ENCODE measurements at regions not wholly inside any gene's neighbourhood (a gene's known extent, or its start where the extent isn't known, plus 50 kb on each side); places are given as distances from the start of the nearest gene placed in this dataset.

DNA sequence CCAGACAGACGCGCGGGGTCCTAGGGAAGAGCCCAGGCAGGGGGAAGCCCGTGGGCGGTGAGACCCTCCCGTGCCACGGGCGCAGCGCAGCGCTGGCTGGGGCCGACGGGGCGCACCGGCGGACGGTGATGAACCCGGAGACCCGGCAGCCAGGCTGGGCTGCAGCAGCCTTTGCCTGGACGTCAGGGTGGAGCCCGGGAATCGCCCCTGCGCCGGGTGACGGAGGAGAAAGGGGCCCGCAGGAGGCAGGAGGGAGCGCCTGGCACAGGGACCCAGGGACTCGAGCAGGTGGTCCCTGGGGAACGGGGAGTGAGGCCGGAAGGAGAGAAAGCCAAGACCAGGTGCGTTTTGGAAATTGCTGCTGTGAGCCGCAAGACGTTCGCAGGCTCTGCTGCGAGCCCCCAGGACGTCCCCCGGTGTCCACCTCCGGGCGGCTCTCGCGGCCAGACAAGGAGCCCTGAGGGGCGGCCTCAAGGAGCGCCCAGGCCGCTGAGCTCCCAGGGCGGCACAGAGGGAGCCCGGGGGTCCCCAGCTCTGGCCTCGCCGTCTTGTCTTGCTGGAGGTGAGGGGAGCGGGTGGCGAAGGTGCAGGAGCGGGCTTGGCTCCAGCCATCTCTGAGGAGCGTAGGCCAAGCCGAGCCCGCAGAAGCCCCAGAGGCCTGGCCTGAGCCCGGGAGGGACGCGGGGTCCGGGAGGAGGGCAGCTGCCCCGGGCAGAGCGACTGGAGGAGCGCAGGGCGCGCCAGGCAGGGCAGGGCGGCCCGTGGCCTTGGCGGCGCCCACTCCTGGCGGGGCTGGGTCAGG, 191.2 kb upstream of the PDE10A start:
- Histone ChIP-seq H2BK5ac (ENCODE audit: low read depth, low read length, poor library complexity, severe bottlenecking) (no peak overlapping the region), H3K27me3 (ENCODE audit: control insufficient read depth, insufficient read depth, low read length) (no peaks in the 10 kb centered on the region), H3K23ac (ENCODE audit: low read depth, low read length) (no peak overlapping the region), H4K91ac (ENCODE audit: insufficient read depth, low read depth, low read length) (no peak overlapping the region), H2AK9ac (replicated peaks; ENCODE audit: low read depth, low read length, poor library complexity) (no peak overlapping the region), H3K27ac (ENCODE audit: insufficient read depth, low read length) (no peak overlapping the region), H2BK15ac (ENCODE audit: low read depth, low read length) (no peak overlapping the region), H4K5ac (ENCODE audit: low read depth, low read length) (no peak overlapping the region), H3K4me3 (ENCODE audit: insufficient read depth, low read depth, low read length) (no peak overlapping the region), H2AK5ac (ENCODE audit: low read depth, low read length) (no peak overlapping the region), H3K4me1 (ENCODE audit: control insufficient read depth, insufficient read depth, low read length) (peaks cover 11% of the 10 kb centered on the region), H2BK20ac (ENCODE audit: low read depth, low read length) (no peak overlapping the region), H4K20me1 (ENCODE audit: insufficient read depth, low read length) (no peaks in the 10 kb centered on the region), H3K36me3 (ENCODE audit: control insufficient read depth, insufficient read depth, low read length) (peaks cover 4% of the 10 kb centered on the region; the same call in 1 of the 2 replicates), H3K9me3 (ENCODE audit: control insufficient read depth, insufficient read depth, low read length) (no peaks in the 10 kb centered on the region), H3K4me2 (ENCODE audit: low read depth, low read length) (no peak overlapping the region), H2BK120ac (ENCODE audit: low read depth, low read length) (no peak overlapping the region), H3K79me1 (ENCODE audit: low read depth in 1 of 2, low read length in 2 of 2) (no peaks in the 10 kb centered on the region), H3K4ac (ENCODE audit: low read depth, low read length) (no peak overlapping the region), H3K56ac (ENCODE audit: extremely low read depth, insufficient read depth, low read length) (no peak overlapping the region), H3K9me1 (ENCODE audit: insufficient read depth, low read length) (no peaks in the 10 kb centered on the region), H2AFZ (replicated peaks; ENCODE audit: low read length, poor library complexity) (peak overlapping the region; percentile 10), H4K8ac (ENCODE audit: low read depth in 2 of 2, low read length in 2 of 2) (no peak overlapping the region), H3K14ac (replicated peaks; ENCODE audit: low read depth, low read length) (no peak overlapping the region), H3K9ac (ENCODE audit: low read depth, low read length) (no peak overlapping the region), H3K18ac (ENCODE audit: low read depth, low read length) (no peak overlapping the region)
- TF ChIP-seq MXI1 (IDR thresholded peaks at IDR 0.05; ENCODE audit: borderline replicate concordance, low read depth, low read length) = no peak
- TF ChIP-seq RCOR1 (IDR thresholded peaks at IDR 0.05; ENCODE audit: insufficient replicate concordance, low read length) = no peak
- TF ChIP-seq, protein P1, sequence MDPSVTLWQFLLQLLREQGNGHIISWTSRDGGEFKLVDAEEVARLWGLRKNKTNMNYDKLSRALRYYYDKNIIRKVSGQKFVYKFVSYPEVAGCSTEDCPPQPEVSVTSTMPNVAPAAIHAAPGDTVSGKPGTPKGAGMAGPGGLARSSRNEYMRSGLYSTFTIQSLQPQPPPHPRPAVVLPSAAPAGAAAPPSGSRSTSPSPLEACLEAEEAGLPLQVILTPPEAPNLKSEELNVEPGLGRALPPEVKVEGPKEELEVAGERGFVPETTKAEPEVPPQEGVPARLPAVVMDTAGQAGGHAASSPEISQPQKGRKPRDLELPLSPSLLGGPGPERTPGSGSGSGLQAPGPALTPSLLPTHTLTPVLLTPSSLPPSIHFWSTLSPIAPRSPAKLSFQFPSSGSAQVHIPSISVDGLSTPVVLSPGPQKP (IDR thresholded peaks at IDR 0.05; ENCODE audit: borderline replicate concordance, low read depth, low read length) = no peak
- TF ChIP-seq, protein P2, sequence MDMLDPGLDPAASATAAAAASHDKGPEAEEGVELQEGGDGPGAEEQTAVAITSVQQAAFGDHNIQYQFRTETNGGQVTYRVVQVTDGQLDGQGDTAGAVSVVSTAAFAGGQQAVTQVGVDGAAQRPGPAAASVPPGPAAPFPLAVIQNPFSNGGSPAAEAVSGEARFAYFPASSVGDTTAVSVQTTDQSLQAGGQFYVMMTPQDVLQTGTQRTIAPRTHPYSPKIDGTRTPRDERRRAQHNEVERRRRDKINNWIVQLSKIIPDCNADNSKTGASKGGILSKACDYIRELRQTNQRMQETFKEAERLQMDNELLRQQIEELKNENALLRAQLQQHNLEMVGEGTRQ (IDR thresholded peaks at IDR 0.05; ENCODE audit: low read depth, low read length) = no peak
- no peak for TF ChIP-seq MAZ (IDR thresholded peaks at IDR 0.05; ENCODE audit: borderline replicate concordance, low read depth, low read length)
- TF ChIP-seq FOS (IDR thresholded peaks at IDR 0.05; ENCODE audit: low read depth, low read length) = no peak
- no peak for TF ChIP-seq RAD21 (IDR thresholded peaks at IDR 0.05; ENCODE audit: low read length)
- no peak for TF ChIP-seq BHLHE40 (IDR thresholded peaks at IDR 0.05; ENCODE audit: low read depth, low read length)
- CTCF ChIA-PET = no interaction called here
- BruUV-seq (replicated peaks) = no TSS peak
- ATAC-seq (ENCODE audit: low read depth) (no peak), DNase-seq (no peak)
- intact Hi-C loops (cut with micrococcal nuclease) = no loop called here
- POLR2A ChIA-PET (ENCODE audit: unreplicated experiment) = no interaction called here
- in situ Hi-C loops (cut with MboI; ENCODE audit: low sequenced_read_pairs) = loop anchor here (5.0 to 10.0 kb wide), 2 partner anchors 129 to 417 kb away; no protein-coding TSS in a partner anchor
- dilution Hi-C loops (cut with HindIII; ENCODE audit: low sequenced_read_pairs, unreplicated experiment) = no loop called here
- 37% methylated on average over 30 of the region's 67 CpGs; no CpG with 5 or more reads in 1 of the 2 experiments for WGBS, 2 experiments (ENCODE audit: extremely low coverage in 2 of 2, insufficient read length in 1 of 2)
